ENCODE measurements at regions not wholly inside any gene's neighbourhood (a gene's known extent, or its start where the extent isn't known, plus 50 kb on each side); places are given as distances from the start of the nearest gene placed in this dataset.

GRCh38 chr6:165895421-165896165, 232.6 kb upstream of the PDE10A start:
- CTCF ChIA-PET (ENCODE audit: low intra/inter-chr PET ratio, low total read pairs): no interaction called here
- 24% methylated on average over 8 of the region's 10 CpGs for WGBS (ENCODE audit: low lambda C conversion rate)

More at GRCh38 chr6:165895421-165896165, 232.6 kb upstream of the PDE10A start:
- no peak for DNase-seq (ENCODE audit: low spot score)
- H3K4me1 ChIP-seq (ENCODE audit: insufficient read depth, low read length): no peaks in the 10 kb centered on the region
- H4K20me1 ChIP-seq (ENCODE audit: insufficient read depth, low read length): no peaks in the 10 kb centered on the region
- POLR2A ChIA-PET: no interaction called here
- intact Hi-C loops (cut with micrococcal nuclease; ENCODE audit: unreplicated experiment) (no loop called here), in situ Hi-C loops (cut with HindIII; ENCODE audit: extremely low pct_ligation_motif_present, low pct_unique_long_range_greater_than_20kb) (no loop called here)
- H3K9me3 ChIP-seq (ENCODE audit: low read length): no peaks in the 10 kb centered on the region
- H3K79me2 ChIP-seq (ENCODE audit: insufficient read depth, low read length): no peaks in the 10 kb centered on the region
- no peak for FAIRE-seq
- BruUV-seq (replicated peaks): no TSS peak
- 0 out of 2 replicates have a peak, but pooled peaks have one; percentile 29 for TF ChIP-seq CEBPG (CRISPR knock-in tag; IDR thresholded peaks at IDR 0.05)
- no peak for TF ChIP-seq PRDM15 (CRISPR knock-in tag; IDR thresholded peaks at IDR 0.05)
- peak; percentile 87 for TF ChIP-seq CEBPB (IDR thresholded peaks at IDR 0.05; ENCODE audit: borderline replicate concordance, low read depth, low read length)
- TF ChIP-seq BHLHE40 (IDR thresholded peaks at IDR 0.05; ENCODE audit: low read length): 0 out of 2 replicates have a peak, but pooled peaks have one; percentile 23
- no peak for TF ChIP-seq ARHGAP35 (CRISPR knock-in tag; IDR thresholded peaks at IDR 0.05; ENCODE audit: borderline replicate concordance)
- 0 out of 2 replicates have a peak, but pooled peaks have one; percentile 21 for TF ChIP-seq TBX3 (IDR thresholded peaks at IDR 0.05; ENCODE audit: borderline replicate concordance)
- TF ChIP-seq ZNF138 (CRISPR knock-in tag; IDR thresholded peaks at IDR 0.05; ENCODE audit: low read depth): no peak
- H3K27me3 ChIP-seq (ENCODE audit: control insufficient read depth in 1 of 2, insufficient read depth in 2 of 2, low read length in 2 of 2): peaks cover 4 to 68% of the 10 kb centered on the region in 2 experiments; a peak in 3 of 5 replicates
- no peak overlapping the region for H3K9ac ChIP-seq (ENCODE audit: insufficient read depth, low read depth, low read length)
- H2AFZ ChIP-seq (ENCODE audit: low read length): no peak overlapping the region
- no peaks in the 10 kb centered on the region for H3K36me3 ChIP-seq (replicated peaks in 1 of 2; ENCODE audit: control insufficient read depth in 1 of 2, insufficient read depth in 2 of 2, low read length in 2 of 2)
- ATAC-seq: peak; percentile 57
- H3K27ac ChIP-seq (ENCODE audit: extremely low read length, insufficient read depth, low read length): no peak overlapping the region
- H3K4me3 ChIP-seq (replicated peaks in 1 of 3; ENCODE audit: insufficient read depth in 1 of 3, low read depth in 2 of 3, low read length in 3 of 3): no peak overlapping the region
- no peak overlapping the region for H3K4me2 ChIP-seq (ENCODE audit: low read depth, low read length)
